GM23248 (cell line): ENCODE measurements at regions not wholly inside any gene's neighbourhood (a gene's known extent, or its start where the extent isn't known, plus 50 kb on each side); places are given as distances from the start of the nearest gene placed in this dataset.

Source experiments
- DNase-seq: peaks from one replicate; pipeline ENCODE4 v3.0.0-alpha.2; 2015
- H2AFZ ChIP-seq: fragments of 200-600 bp; sonication (generic); 2 replicates; pipeline ENCODE4 v1.6.1; 2016; ENCODE audit warnings: antibody characterized with exemption
- H3F3A ChIP-seq: fragments of 200-600 bp; sonication (generic); 2 replicates; pipeline ENCODE4 v1.6.1; 2016; ENCODE audit warnings: mild to moderate bottlenecking, antibody characterized with exemption, mixed run types; ENCODE audit not compliant: insufficient read depth
- H3K27ac ChIP-seq: fragments of 200-600 bp; sonication (generic); 2 replicates; pipeline ENCODE4 v1.5.1; 2016; ENCODE audit warnings: mild to moderate bottlenecking
- H3K27me3 ChIP-seq: fragments of 200-600 bp; sonication (generic); replicated peaks from 2 replicates; pipeline ENCODE4 v1.6.1; 2016; ENCODE audit warnings: mild to moderate bottlenecking; ENCODE audit not compliant: insufficient read depth
- H3K36me3 ChIP-seq: fragments of 200-600 bp; sonication (generic); 2 replicates; pipeline ENCODE4 v1.6.1; 2016; ENCODE audit warnings: low read depth, mild to moderate bottlenecking
- H3K4me1 ChIP-seq: fragments of 200-600 bp; sonication (generic); 2 replicates; pipeline ENCODE4 v1.6.1; 2016; ENCODE audit warnings: mild to moderate bottlenecking; ENCODE audit not compliant: insufficient read depth
- H3K4me2 ChIP-seq: fragments of 200-600 bp; sonication (generic); one replicate; pipeline ENCODE4 v1.6.1; 2016; ENCODE audit warnings: mild to moderate bottlenecking; ENCODE audit not compliant: unreplicated experiment
- H3K4me3 ChIP-seq: fragments of 200-600 bp; sonication (generic); 2 replicates; pipeline ENCODE4 v1.5.1; 2016; ENCODE audit warnings: mild to moderate bottlenecking
- H3K79me2 ChIP-seq: fragments of 200-600 bp; sonication (generic); 2 replicates; pipeline ENCODE4 v1.6.1; 2016; ENCODE audit warnings: mild to moderate bottlenecking; ENCODE audit not compliant: insufficient read depth
- H3K9ac ChIP-seq: fragments of 200-600 bp; sonication (generic); 2 replicates; pipeline ENCODE4 v1.6.1; 2016; ENCODE audit warnings: mild to moderate bottlenecking
- H3K9me2 ChIP-seq: fragments of 200-600 bp; sonication (generic); 2 replicates; pipeline ENCODE4 v1.6.1; 2016; ENCODE audit warnings: mixed run types, mild to moderate bottlenecking, moderate library complexity; ENCODE audit not compliant: insufficient read depth
- H3K9me3 ChIP-seq: fragments of 200-600 bp; sonication (generic); one replicate; pipeline ENCODE4 v1.6.1; 2017; ENCODE audit warnings: low read depth
- H4K20me1 ChIP-seq: fragments of 200-600 bp; sonication (generic); 2 replicates; pipeline ENCODE4 v1.6.0; 2016; ENCODE audit not compliant: insufficient read depth
- EZH2 ChIP-seq: fragments of 200-600 bp; sonication (generic); IDR thresholded peaks from 2 replicates; pipeline ENCODE4 v1.6.1; 2018; ENCODE audit warnings: antibody characterized with exemption, mild to moderate bottlenecking; ENCODE audit not compliant: insufficient read depth, poor library complexity, severe bottlenecking
- EZH2phosphoT487 ChIP-seq: fragments of 200-600 bp; sonication (generic); IDR thresholded peaks from 2 replicates; pipeline ENCODE4 v1.6.1; 2018; ENCODE audit warnings: antibody characterized with exemption, moderate library complexity, mild to moderate bottlenecking, low read depth; ENCODE audit not compliant: insufficient read depth
- WGBS, 2 experiments: methylation state at CpG; one replicate each; pipeline ENCODE4 v1.1.6; 2015 to 2017; ENCODE audit warnings: low lambda C conversion rate in 2 of 2, low coverage in 1 of 2; ENCODE audit errors: missing lambda C conversion rate in 2 of 2; 5-methylcytosine and 5-hydroxymethylcytosine counted together
- in situ Hi-C: fragments of 300-500 bp; cut with MboI; formaldehyde crosslinking; loops from 2 replicates; pipeline ENCODE4 v1.15.0; 2020

GRCh38 chr2:6788614-6789013 lies 77.1 kb downstream of the CMPK2 start:
- H3K36me3 ChIP-seq, result no peaks in the 10 kb centered on the region
- H2AFZ ChIP-seq, result no peak overlapping the region
- WGBS, 2 experiments, result 48 to 50% methylated on average over 2 of the region's 2 CpGs
- no peaks in the 10 kb centered on the region for H3F3A ChIP-seq
- no peak overlapping the region for H3K27ac ChIP-seq
- H4K20me1 ChIP-seq, result no peaks in the 10 kb centered on the region
- H3K9me2 ChIP-seq, result no peaks in the 10 kb centered on the region
- H3K27me3 ChIP-seq, result no peaks in the 10 kb centered on the region
- H3K9me3 ChIP-seq, result no peaks in the 10 kb centered on the region
- no peaks in the 10 kb centered on the region for H3K79me2 ChIP-seq
- DNase-seq, result no peak
- H3K4me2 ChIP-seq, result no peak overlapping the region
- no peaks in the 10 kb centered on the region for H3K4me1 ChIP-seq
- no peak overlapping the region for H3K9ac ChIP-seq
- in situ Hi-C loops, result no loop called here
- no peak overlapping the region for H3K4me3 ChIP-seq
- no peak for TF ChIP-seq EZH2phosphoT487
- TF ChIP-seq EZH2, result no peak

GRCh38 chr2:6789559-6790138 lies 76.1 kb downstream of the CMPK2 start:
- Histone ChIP-seq H3K9me2 (no peaks in the 10 kb centered on the region), H3K4me2 (no peak overlapping the region), H3K9me3 (no peaks in the 10 kb centered on the region), H2AFZ (no peak overlapping the region), H3K9ac (no peak overlapping the region), H3K79me2 (no peaks in the 10 kb centered on the region), H3K4me3 (no peak overlapping the region), H3K36me3 (no peaks in the 10 kb centered on the region), H3K27me3 (no peaks in the 10 kb centered on the region), H4K20me1 (no peaks in the 10 kb centered on the region), H3K27ac (no peak overlapping the region), H3K4me1 (no peaks in the 10 kb centered on the region), H3F3A (no peaks in the 10 kb centered on the region)
- no peak for TF ChIP-seq EZH2
- TF ChIP-seq EZH2phosphoT487, result no peak
- in situ Hi-C loops, result no loop called here
- no peak for DNase-seq
- WGBS, 2 experiments, result 62 to 63% methylated on average over 6 of the region's 6 CpGs

GRCh38 chr2:6791682-6792081 lies 74.0 kb downstream of the CMPK2 start:
- Histone ChIP-seq H2AFZ (no peak overlapping the region), H3K27me3 (no peaks in the 10 kb centered on the region), H3K36me3 (no peaks in the 10 kb centered on the region), H3F3A (no peaks in the 10 kb centered on the region), H3K4me2 (no peak overlapping the region), H3K9ac (no peak overlapping the region), H3K4me1 (no peaks in the 10 kb centered on the region), H3K9me3 (no peaks in the 10 kb centered on the region), H4K20me1 (no peaks in the 10 kb centered on the region), H3K4me3 (no peak overlapping the region), H3K79me2 (no peaks in the 10 kb centered on the region), H3K9me2 (no peaks in the 10 kb centered on the region), H3K27ac (no peak overlapping the region)
- TF ChIP-seq EZH2phosphoT487 (no peak), EZH2 (no peak)
- WGBS, 2 experiments, result 69 to 70% methylated on average over 4 of the region's 4 CpGs
- no peak for DNase-seq
- in situ Hi-C loops, result no loop called here

- no peak overlapping the region for H3K27ac ChIP-seq
- no peaks in the 10 kb centered on the region for H3F3A ChIP-seq
- no peaks in the 10 kb centered on the region for H3K79me2 ChIP-seq
- no peaks in the 10 kb centered on the region for H3K9me3 ChIP-seq
- no peaks in the 10 kb centered on the region for H3K36me3 ChIP-seq
- H3K9ac ChIP-seq, result no peak overlapping the region
- no peak overlapping the region for H3K4me2 ChIP-seq
- DNase-seq, result no peak
- H2AFZ ChIP-seq, result no peak overlapping the region
- H3K27me3 ChIP-seq, result no peaks in the 10 kb centered on the region
- WGBS, 2 experiments, result 61 to 62% methylated on average over 5 of the region's 5 CpGs
- no peaks in the 10 kb centered on the region for H3K9me2 ChIP-seq
- no peaks in the 10 kb centered on the region for H4K20me1 ChIP-seq
- H3K4me3 ChIP-seq, result no peak overlapping the region
- TF ChIP-seq EZH2 (no peak), EZH2phosphoT487 (no peak)
- H3K4me1 ChIP-seq, result no peaks in the 10 kb centered on the region
- in situ Hi-C loops, result no loop called here
Measured at GRCh38 chr2:6792883-6793282, 72.8 kb downstream of the CMPK2 start.

- H3K4me2 ChIP-seq, result no peak overlapping the region
- no peaks in the 10 kb centered on the region for H3K79me2 ChIP-seq
- H3K36me3 ChIP-seq, result no peaks in the 10 kb centered on the region
- no peak for TF ChIP-seq EZH2
- no peak for TF ChIP-seq EZH2phosphoT487
- H3K4me3 ChIP-seq, result no peak overlapping the region
- no peaks in the 10 kb centered on the region for H4K20me1 ChIP-seq
- no peaks in the 10 kb centered on the region for H3K9me2 ChIP-seq
- no peaks in the 10 kb centered on the region for H3K4me1 ChIP-seq
- H3K27ac ChIP-seq, result no peak overlapping the region
- no peak overlapping the region for H3K9ac ChIP-seq
- WGBS, 2 experiments, result 48 to 52% methylated on average over 3 of the region's 3 CpGs
- no peak overlapping the region for H2AFZ ChIP-seq
- no peaks in the 10 kb centered on the region for H3K27me3 ChIP-seq
- in situ Hi-C loops, result no loop called here
- no peaks in the 10 kb centered on the region for H3K9me3 ChIP-seq
- H3F3A ChIP-seq, result no peaks in the 10 kb centered on the region
- DNase-seq, result peak; percentile 13
Measured at GRCh38 chr2:6793371-6793770, 72.3 kb downstream of the CMPK2 start.
